OCI-LY1 (cell line): ENCODE measurements at regions not wholly inside any gene's neighbourhood (a gene's known extent, or its start where the extent isn't known, plus 50 kb on each side); places are given as distances from the start of the nearest gene placed in this dataset.

Experiments
- CTCF ChIP-seq: fragments of 200-600 bp; sonication (generic), shearing (Covaris generic); IDR thresholded peaks from 2 replicates; pipeline ENCODE4 v1.5.1; 2017; ENCODE audit warnings: mild to moderate bottlenecking, antibody characterized with exemption, low read length, moderate library complexity, mixed read lengths
- EZH2 ChIP-seq: fragments of 200-600 bp; sonication (generic), shearing (Covaris generic); IDR thresholded peaks from 2 replicates; pipeline ENCODE4 v1.8.0; 2017; ENCODE audit warnings: borderline replicate concordance, mixed run types, mild to moderate bottlenecking, antibody characterized with exemption, low read length, moderate library complexity, mixed read lengths

GRCh38 chr20:40926928-40927327, 101.7 kb upstream of the TOP1 start:
- TF ChIP-seq CTCF (no peak), EZH2 (no peak)
